OCI-LY1 (cell line): ENCODE measurements at regions not wholly inside any gene's neighbourhood (a gene's known extent, or its start where the extent isn't known, plus 50 kb on each side); places are given as distances from the start of the nearest gene placed in this dataset.

Experiments
- H2AFZ ChIP-seq: fragments of 200-600 bp; sonication (generic), shearing (Covaris generic); 2 replicates; pipeline ENCODE4 v1.6.0; 2014; ENCODE audit warnings: antibody characterized with exemption, mild to moderate bottlenecking, low read length
- H3F3A ChIP-seq: fragments of 200-600 bp; sonication (generic), shearing (Covaris generic); 2 replicates; pipeline ENCODE4 v1.6.0; 2014; ENCODE audit warnings: mild to moderate bottlenecking, antibody characterized with exemption, low read length, moderate library complexity; ENCODE audit not compliant: insufficient read depth
- H3K27ac ChIP-seq: fragments of 200-600 bp; sonication (generic); 2 replicates; pipeline ENCODE4 v1.5.1; 2014; ENCODE audit warnings: low read length, mixed run types, mild to moderate bottlenecking, low read depth; ENCODE audit not compliant: poor library complexity, severe bottlenecking
- H3K27me3 ChIP-seq: fragments of 200-600 bp; sonication (generic); 2 replicates; pipeline ENCODE4 v1.6.0; 2014; ENCODE audit warnings: antibody characterized with exemption, mild to moderate bottlenecking, low read length, moderate library complexity; ENCODE audit not compliant: insufficient read depth
- H3K36me3 ChIP-seq: fragments of 200-600 bp; sonication (generic); 2 replicates; pipeline ENCODE4 v1.6.1; 2014; ENCODE audit warnings: mild to moderate bottlenecking, antibody characterized with exemption, low read length, moderate library complexity, mixed read lengths; ENCODE audit not compliant: insufficient read depth
- H3K4me1 ChIP-seq: fragments of 200-600 bp; sonication (generic); 2 replicates; pipeline ENCODE4 v1.5.1; 2014; ENCODE audit warnings: mild to moderate bottlenecking, low read length, moderate library complexity; ENCODE audit not compliant: insufficient read depth, severe bottlenecking
- H3K4me2 ChIP-seq: fragments of 200-600 bp; sonication (generic), shearing (Covaris generic); 2 replicates; pipeline ENCODE4 v1.6.1; 2014; ENCODE audit warnings: low read length
- H3K4me3 ChIP-seq: fragments of 200-600 bp; sonication (generic); 2 replicates; pipeline ENCODE4 v1.5.1; 2014; ENCODE audit warnings: low read length, low read depth, mild to moderate bottlenecking, mixed read lengths; ENCODE audit not compliant: poor library complexity, severe bottlenecking
- H3K79me2 ChIP-seq: fragments of 200-600 bp; shearing (Covaris generic); 2 replicates; pipeline ENCODE4 v1.6.1; 2016; ENCODE audit warnings: mixed run types, low read length, mixed read lengths; ENCODE audit not compliant: insufficient read depth
- H3K9ac ChIP-seq: fragments of 200-600 bp; sonication (generic), shearing (Covaris generic); 2 replicates; pipeline ENCODE4 v1.6.1; 2014; ENCODE audit warnings: mild to moderate bottlenecking, low read length, mixed read lengths
- H3K9me2 ChIP-seq: fragments of 200-600 bp; sonication (generic), shearing (Covaris generic); 2 replicates; pipeline ENCODE4 v1.6.1; 2014; ENCODE audit warnings: low read depth, mild to moderate bottlenecking, low read length, mixed read lengths
- H3K9me3 ChIP-seq: fragments of 200-600 bp; shearing (Covaris generic); 2 replicates; pipeline ENCODE4 v1.6.1; 2014; ENCODE audit warnings: low read length, mixed read lengths
- H4K20me1 ChIP-seq: fragments of 200-600 bp; sonication (generic), shearing (Covaris generic); 2 replicates; pipeline ENCODE4 v1.6.0; 2016; ENCODE audit warnings: mild to moderate bottlenecking, low read length; ENCODE audit not compliant: insufficient read depth
- CTCF ChIP-seq: fragments of 200-600 bp; sonication (generic), shearing (Covaris generic); IDR thresholded peaks from 2 replicates; pipeline ENCODE4 v1.5.1; 2017; ENCODE audit warnings: mild to moderate bottlenecking, antibody characterized with exemption, low read length, moderate library complexity, mixed read lengths
- EZH2 ChIP-seq: fragments of 200-600 bp; sonication (generic), shearing (Covaris generic); IDR thresholded peaks from 2 replicates; pipeline ENCODE4 v1.8.0; 2017; ENCODE audit warnings: borderline replicate concordance, mixed run types, mild to moderate bottlenecking, antibody characterized with exemption, low read length, moderate library complexity, mixed read lengths

GRCh38 chr21:15152591-15152990 lies 87.8 kb upstream of the NRIP1 start:
- Histone ChIP-seq H3K79me2 (no peaks in the 10 kb centered on the region), H3K4me1 (no peaks in the 10 kb centered on the region), H2AFZ (no peak overlapping the region), H4K20me1 (no peaks in the 10 kb centered on the region), H3K27ac (no peak overlapping the region), H3K36me3 (no peaks in the 10 kb centered on the region), H3F3A (no peaks in the 10 kb centered on the region), H3K4me3 (no peak overlapping the region), H3K27me3 (no peaks in the 10 kb centered on the region), H3K9me2 (no peaks in the 10 kb centered on the region), H3K9ac (no peak overlapping the region), H3K4me2 (no peak overlapping the region), H3K9me3 (no peaks in the 10 kb centered on the region)
- no peak for TF ChIP-seq CTCF
- TF ChIP-seq EZH2, result no peak

GRCh38 chr21:15159382-15160020 lies 94.7 kb upstream of the NRIP1 start:
- H3K4me2 ChIP-seq, result no peak overlapping the region
- H3K9me2 ChIP-seq, result no peaks in the 10 kb centered on the region
- no peaks in the 10 kb centered on the region for H3K36me3 ChIP-seq
- no peaks in the 10 kb centered on the region for H3K79me2 ChIP-seq
- H4K20me1 ChIP-seq, result no peaks in the 10 kb centered on the region
- H2AFZ ChIP-seq, result no peak overlapping the region
- no peak overlapping the region for H3K9ac ChIP-seq
- TF ChIP-seq EZH2 (no peak), CTCF (no peak)
- H3K4me3 ChIP-seq, result no peak overlapping the region
- no peaks in the 10 kb centered on the region for H3F3A ChIP-seq
- H3K27ac ChIP-seq, result no peak overlapping the region
- H3K4me1 ChIP-seq, result no peaks in the 10 kb centered on the region
- H3K9me3 ChIP-seq, result no peaks in the 10 kb centered on the region
- H3K27me3 ChIP-seq, result no peaks in the 10 kb centered on the region

- H3K27me3 ChIP-seq, result no peaks in the 10 kb centered on the region
- no peak overlapping the region for H3K9ac ChIP-seq
- H3K4me2 ChIP-seq, result no peak overlapping the region
- no peaks in the 10 kb centered on the region for H3K79me2 ChIP-seq
- H3K9me3 ChIP-seq, result no peaks in the 10 kb centered on the region
- H4K20me1 ChIP-seq, result no peaks in the 10 kb centered on the region
- no peak overlapping the region for H3K4me3 ChIP-seq
- TF ChIP-seq CTCF (no peak), EZH2 (no peak)
- H3F3A ChIP-seq, result no peaks in the 10 kb centered on the region
- no peak overlapping the region for H3K27ac ChIP-seq
- no peaks in the 10 kb centered on the region for H3K4me1 ChIP-seq
- no peaks in the 10 kb centered on the region for H3K9me2 ChIP-seq
- no peak overlapping the region for H2AFZ ChIP-seq
- H3K36me3 ChIP-seq, result no peaks in the 10 kb centered on the region
These were observed 95.3 kb upstream of the NRIP1 start for GRCh38 chr21:15160136-15160535.
